NCI-H1048 (cell line): ENCODE measurements at regions not wholly inside any gene's neighbourhood (a gene's known extent, or its start where the extent isn't known, plus 50 kb on each side); places are given as distances from the start of the nearest gene placed in this dataset.
"Not testable (repeated sequence)": the region's sequence is repeated elsewhere in the genome, so short reads cannot be mapped to it uniquely, and the experiment has no call there.

Experiments used
- DNase-seq: peaks from one replicate; lab custom pipeline; 2025; lab: John Stamatoyannopoulos, UW

DNA sequence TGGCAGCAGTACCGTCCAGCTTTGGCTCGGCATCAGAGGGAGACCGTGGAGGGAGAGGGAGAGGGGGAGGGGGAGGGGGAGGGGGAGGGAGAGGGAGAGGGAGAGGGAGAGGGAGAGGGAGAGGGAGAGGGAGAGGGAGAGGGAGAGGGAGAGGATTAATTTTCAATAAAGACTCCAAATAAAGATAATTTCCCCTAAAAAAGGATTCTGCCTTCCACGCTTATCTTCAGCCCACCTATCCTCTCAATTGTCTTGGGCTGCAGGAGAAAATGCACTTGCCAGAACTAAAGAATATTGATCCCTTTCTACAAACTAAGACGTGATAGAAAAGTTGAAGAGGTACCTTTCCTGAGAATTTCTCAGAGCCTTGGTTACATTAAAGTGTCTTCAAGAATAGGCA, 206.9 kb upstream of the CBLB start:
- not testable (repeated sequence) for DNase-seq

DNA sequence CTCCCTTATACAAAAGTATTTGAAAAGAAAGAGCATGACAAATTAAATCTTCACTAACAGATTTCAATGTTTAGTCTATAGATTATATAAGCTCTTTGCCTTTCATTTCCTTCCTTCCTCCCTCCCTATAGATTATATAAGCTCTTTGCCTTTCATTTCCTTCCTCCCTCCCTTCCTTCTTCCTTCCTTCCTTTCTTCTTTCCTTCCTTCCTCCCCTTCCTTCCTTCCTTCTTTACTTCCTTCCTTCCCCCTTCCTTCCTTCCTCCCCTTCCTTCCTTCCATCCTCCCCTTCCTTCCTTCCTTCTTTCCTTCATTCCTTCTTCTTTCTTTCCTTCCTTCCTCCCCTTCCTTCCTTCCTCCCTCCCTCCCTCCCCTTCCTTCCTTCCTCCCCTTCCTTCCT, 209.8 kb upstream of the CBLB start:
- no peak for DNase-seq

GRCh38 chr3:106082616-106083015, 213.8 kb upstream of the CBLB start:
- no peak for DNase-seq

GRCh38 chr3:106083207-106083606, 214.4 kb upstream of the CBLB start:
- no peak for DNase-seq

GRCh38 chr3:106083854-106084253, 215.0 kb upstream of the CBLB start:
- DNase-seq = no peak

GRCh38 chr3:106086038-106086437, 217.2 kb upstream of the CBLB start:
- DNase-seq = no peak

DNA sequence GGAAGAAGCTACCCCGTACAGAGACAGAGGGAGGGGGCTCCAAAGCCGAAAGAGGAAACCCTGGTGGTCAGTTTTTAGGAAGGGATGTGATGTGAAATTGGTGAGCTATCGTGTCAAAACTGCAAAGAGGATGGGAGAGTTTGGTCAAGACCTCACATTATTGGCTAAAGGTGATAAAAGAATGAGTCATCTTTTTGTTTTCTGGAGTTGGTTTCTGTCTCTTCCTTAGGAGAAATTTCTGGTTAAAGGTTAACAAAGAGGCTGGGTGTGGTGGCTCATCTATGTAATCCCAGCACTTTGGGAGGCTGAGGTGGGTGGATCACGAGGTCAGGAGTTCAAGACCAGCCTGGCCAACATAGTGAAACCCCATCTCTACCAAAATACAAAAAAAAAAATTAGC, 217.8 kb upstream of the CBLB start:
- DNase-seq = no peak

DNA sequence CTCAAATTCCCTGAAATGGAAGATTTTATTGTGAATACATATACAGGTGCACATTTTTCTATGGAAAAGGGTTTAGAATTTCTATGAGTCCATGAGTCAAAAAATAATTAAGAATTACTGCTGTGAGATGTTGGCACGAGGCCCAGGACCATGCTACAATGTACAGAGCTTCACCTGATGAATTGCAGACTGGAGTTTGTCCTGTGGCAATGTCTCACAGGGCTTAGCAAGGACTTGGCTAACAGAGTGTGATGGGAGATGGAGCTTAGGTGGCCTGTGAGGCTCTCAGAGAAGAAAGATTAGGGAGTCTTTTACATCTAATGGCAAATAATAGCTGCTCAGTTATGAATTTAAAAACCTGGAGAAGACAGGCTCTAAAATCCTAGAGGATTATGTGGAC, 219.5 kb upstream of the CBLB start:
- no peak for DNase-seq

DNA sequence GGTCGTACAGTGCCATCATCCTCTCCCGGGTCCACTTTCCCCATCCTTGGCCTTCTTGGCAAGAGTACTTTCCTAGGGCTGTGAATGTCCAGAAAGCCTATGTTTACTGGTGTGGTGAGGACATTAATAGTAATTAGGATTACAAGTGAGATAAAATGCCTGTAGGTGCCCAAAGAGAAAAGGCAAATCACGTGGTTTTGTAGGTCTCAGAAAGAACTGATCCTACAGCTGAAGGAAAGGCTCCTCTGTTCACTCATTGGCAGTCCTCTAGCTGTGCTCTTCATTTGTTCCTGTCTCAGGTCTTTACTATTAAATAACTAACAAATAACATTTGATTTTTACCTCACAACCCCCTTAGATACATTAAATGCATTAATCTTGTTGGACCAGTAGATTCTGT, 220.1 kb upstream of the CBLB start:
- DNase-seq = no peak

GRCh38 chr3:106089806-106090205, 221.0 kb upstream of the CBLB start:
- DNase-seq = no peak

- no peak for DNase-seq
These were observed 224.0 kb upstream of the CBLB start for GRCh38 chr3:106092792-106093191.

DNA sequence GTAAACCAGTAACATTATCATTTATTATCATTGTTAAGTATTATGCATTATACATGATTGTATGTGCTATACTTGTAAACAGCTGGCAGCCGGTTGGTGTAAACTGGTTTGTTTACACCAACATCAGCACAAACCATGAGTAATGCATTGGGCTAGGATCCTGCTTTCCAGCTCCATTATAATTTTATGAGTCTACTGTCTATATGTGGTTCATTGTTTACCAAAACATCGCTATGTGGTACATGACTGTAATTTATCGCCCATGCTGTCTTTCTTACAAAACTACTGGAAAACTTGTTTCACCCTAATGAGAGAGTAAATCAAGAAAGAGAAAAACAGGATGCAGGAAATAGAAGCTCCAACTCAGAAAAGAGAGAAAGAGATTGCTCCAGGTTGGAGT, 224.8 kb upstream of the CBLB start:
- no peak for DNase-seq

DNA sequence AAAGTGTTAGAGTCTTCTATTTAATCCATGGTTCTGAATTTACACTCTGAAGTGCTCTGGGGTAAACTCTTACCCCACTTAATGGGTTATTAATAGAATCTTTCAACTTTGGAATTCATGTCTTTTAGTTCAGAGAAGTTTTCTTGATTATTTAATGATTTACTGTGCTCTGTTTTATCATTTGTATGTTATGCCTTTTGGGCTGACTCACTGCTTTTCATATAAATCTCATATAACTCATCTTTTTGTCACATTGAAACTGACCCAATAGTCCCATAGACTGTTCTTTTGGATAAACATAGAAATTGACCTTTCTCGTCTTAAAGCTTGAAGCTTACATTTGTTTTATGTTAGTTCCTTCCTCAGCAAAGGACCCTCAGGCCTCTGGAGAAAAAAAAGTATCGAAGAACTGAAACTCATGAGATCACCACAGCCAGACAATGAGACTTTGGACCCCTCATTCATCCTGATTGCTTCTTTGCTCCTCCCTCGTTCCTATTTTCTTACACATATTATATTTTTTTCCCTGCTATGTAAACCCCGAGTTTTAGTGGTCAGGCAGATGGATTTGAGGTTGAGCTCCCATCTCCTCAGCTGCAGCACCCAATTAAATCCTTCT, 229.1 kb upstream of the CBLB start:
- DNase-seq = no peak

- DNase-seq = no peak
These were observed 234.6 kb upstream of the CBLB start for GRCh38 chr3:106103383-106103782.

DNA sequence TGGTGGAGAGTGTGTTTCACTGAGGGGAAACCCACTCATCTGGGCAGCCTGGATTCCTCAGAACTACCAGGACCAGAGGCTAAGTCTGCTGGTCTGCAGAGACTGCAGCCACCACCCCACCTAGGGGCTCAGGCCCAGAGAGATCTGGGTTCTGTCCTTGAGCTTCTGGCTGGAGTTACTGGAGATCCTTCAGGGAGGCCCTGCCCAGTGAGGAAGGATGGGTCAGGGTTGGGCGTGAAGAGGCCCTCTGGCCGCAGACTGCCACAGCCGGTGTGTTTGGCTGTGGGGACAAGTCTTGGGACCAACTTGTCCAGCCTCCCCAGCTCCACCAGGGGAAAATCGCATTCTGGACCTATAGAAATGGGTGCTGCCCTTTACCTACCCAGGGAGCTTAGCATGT, 235.3 kb upstream of the CBLB start:
- DNase-seq = no peak

- no peak for DNase-seq
These were observed 240.1 kb upstream of the CBLB start for GRCh38 chr3:106108925-106109324.

- not testable (repeated sequence) for DNase-seq
These were observed 243.7 kb upstream of the CBLB start for GRCh38 chr3:106112561-106112960.

GRCh38 chr3:106113747-106114146, 244.9 kb upstream of the CBLB start:
- DNase-seq = no peak

DNA sequence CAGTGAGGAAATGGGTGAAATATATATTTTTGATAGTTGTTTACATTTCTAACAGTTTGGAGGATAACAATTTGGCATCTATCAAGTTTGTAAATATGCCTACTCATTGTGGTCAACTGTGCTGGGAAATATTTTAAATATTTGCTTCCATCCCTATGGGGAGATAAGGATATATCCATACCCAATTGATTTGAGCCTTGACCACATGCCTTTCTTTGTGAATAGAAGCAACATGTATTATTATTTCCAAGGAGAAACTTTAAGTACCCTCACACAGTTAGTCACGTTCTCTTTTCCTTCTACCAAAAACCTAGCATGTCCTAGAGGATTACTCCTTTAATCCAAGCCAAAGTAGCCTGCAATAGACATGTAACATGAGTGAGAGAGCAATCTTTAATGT, 245.4 kb upstream of the CBLB start:
- no peak for DNase-seq

GRCh38 chr3:106114848-106115247, 246.0 kb upstream of the CBLB start:
- no peak for DNase-seq

DNA sequence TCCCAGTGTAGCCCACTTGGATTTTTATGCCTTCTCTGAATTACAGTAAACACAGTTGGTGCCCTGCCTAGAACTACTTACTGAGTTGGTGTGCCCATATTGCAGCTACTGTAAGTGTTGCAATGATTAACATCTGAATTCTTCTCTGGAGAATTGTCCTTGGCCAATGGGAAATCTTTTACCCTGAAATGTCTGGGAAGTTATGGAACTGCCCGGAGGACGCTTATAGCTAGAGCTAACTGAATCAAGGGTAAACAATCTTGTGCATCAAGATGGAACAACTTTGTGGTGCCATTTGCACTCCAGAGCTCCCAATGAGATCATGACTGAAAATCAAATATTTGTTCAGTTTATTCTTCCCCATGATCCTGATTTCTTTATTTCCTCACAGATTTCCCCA, 246.7 kb upstream of the CBLB start:
- no peak for DNase-seq

DNA sequence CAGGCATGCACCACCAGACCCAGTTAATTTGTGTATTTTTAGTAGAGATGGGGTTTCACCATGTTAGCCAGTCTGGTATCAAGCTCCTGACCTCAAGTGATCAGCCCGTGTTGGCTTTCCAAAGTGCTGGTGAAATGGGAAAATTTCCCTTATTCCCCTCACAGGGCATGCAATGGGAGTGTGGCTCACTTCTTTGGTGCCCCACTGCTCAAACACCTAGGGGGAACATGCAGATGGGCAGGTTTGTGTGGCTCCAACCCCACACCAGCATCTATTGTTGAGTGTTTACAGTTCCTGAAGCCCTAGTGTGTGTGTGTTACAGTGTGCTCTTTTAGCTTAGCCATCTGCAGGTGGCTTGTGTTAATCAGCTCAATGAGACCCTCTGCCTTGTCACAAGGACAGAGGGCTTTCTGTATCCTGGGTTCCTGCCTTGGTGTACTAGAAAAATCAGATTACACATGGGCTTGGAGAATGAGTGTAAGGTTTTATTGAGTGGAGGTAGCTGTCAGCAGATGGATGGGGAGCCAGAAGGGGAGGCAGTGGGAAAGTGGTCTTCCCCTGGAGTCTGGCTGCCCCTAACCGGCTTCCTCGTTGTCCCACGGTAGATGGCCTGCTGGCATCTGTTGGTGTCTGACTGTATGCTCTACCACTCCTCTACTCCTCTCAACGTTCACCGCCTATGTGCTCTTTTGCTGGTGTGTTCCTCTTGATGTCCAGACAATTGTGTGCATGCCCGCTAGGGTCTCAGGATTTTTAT, 248.1 kb upstream of the CBLB start:
- DNase-seq = no peak

- no peak for DNase-seq
These were observed 248.7 kb upstream of the CBLB start for GRCh38 chr3:106117490-106117858.

GRCh38 chr3:106119614-106120082, 250.8 kb upstream of the CBLB start:
- DNase-seq = no peak
